MG63 (cell line): ENCODE measurements at regions not wholly inside any gene's neighbourhood (a gene's known extent, or its start where the extent isn't known, plus 50 kb on each side); places are given as distances from the start of the nearest gene placed in this dataset.
"Not testable (repeated sequence)": the region's sequence is repeated elsewhere in the genome, so short reads cannot be mapped to it uniquely, and the experiment has no call there.

ENCODE experiments used
- DNase-seq: peaks from one replicate; pipeline ENCODE4 v3.0.0-alpha.2; 2020
- H3K27me3 ChIP-seq: fragments of 250-450 bp; sonication (Bioruptor Pico); 2 replicates; pipeline ENCODE4 v1.5.1; 2020; ENCODE audit warnings: mild to moderate bottlenecking, moderate library complexity
- H3K36me3 ChIP-seq: fragments of 250-450 bp; sonication (Bioruptor Pico); 2 replicates; pipeline ENCODE4 v1.5.1; 2020; ENCODE audit warnings: mild to moderate bottlenecking, moderate library complexity
- H3K4me3 ChIP-seq: fragments of 250-450 bp; sonication (Bioruptor Pico); 2 replicates; pipeline ENCODE4 v1.5.1; 2020; ENCODE audit warnings: mild to moderate bottlenecking, moderate library complexity
- H3K9me3 ChIP-seq: fragments of 250-450 bp; sonication (Bioruptor Pico); 2 replicates; pipeline ENCODE4 v1.5.1; 2020; ENCODE audit warnings: mild to moderate bottlenecking, moderate library complexity

GRCh38 chr2:91516669-91517068, 2825.2 kb downstream of the RPIA start:
- not testable (repeated sequence) for H3K36me3 ChIP-seq, H3K9me3 ChIP-seq, DNase-seq, H3K27me3 ChIP-seq, H3K4me3 ChIP-seq

- not testable (repeated sequence) for H3K4me3 ChIP-seq, H3K36me3 ChIP-seq, DNase-seq, H3K27me3 ChIP-seq, H3K9me3 ChIP-seq
Observed at GRCh38 chr2:91517846-91518245, 2826.4 kb downstream of the RPIA start.

DNA sequence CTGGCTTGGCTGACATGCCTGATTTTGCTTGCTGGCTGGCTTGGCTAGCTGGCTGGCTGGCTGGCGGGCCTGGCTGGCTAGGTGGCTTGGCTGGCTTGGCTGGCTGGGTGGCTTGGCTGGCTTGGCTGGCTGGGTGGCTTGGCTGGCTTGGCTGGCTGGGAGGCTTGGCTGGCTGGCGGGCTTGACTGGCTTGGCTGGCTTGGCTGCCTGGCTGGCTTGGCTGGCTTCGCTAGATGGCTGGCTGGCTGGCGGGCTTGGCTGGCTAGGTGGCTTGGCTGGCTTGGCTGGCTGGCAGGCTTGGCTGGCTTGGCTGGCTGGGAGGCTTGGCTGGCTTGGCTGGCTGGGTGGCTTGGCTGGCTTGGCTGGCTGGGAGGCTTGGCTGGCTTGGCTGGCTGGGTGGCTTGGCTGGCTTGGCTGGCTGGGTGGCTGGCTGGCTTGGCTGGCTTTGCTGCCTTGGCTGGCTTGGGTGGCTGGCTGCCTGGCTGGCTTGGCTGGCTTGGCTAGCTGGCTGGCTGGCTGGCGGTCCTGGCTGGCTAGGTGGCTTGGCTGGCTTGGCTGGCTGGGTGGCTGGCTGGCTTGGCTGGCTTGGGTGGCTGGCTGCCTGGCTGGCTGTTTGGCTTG, 2827.0 kb downstream of the RPIA start:
- H3K36me3 ChIP-seq, H3K27me3 ChIP-seq, DNase-seq, H3K4me3 ChIP-seq, H3K9me3 ChIP-seq: not testable (repeated sequence)

- not testable (repeated sequence) for H3K27me3 ChIP-seq, DNase-seq, H3K9me3 ChIP-seq, H3K36me3 ChIP-seq, H3K4me3 ChIP-seq
Observed at GRCh38 chr2:91519359-91519758, 2827.9 kb downstream of the RPIA start.

DNA sequence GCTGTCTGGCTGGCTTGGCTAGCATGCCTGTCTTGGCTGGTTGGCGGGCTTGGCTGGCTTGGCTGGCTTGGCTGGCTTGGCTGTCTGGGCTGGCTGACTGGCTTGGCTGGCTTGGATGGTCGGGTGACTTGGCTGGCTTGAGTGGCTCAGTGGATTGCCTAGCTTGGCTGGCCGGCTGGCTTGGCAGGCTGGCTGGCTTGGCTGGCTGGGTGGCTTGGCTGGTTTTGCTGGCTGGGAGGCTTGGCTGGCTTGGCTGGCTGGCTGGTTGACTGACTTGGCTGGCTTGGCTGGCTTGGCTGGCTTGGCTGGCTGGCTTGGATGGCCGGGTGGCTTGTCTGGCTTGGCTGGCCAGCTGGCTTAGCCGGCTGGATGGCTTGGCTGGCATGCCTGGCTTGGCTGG, 2828.4 kb downstream of the RPIA start:
- H3K27me3 ChIP-seq, DNase-seq, H3K4me3 ChIP-seq, H3K9me3 ChIP-seq, H3K36me3 ChIP-seq: not testable (repeated sequence)

DNA sequence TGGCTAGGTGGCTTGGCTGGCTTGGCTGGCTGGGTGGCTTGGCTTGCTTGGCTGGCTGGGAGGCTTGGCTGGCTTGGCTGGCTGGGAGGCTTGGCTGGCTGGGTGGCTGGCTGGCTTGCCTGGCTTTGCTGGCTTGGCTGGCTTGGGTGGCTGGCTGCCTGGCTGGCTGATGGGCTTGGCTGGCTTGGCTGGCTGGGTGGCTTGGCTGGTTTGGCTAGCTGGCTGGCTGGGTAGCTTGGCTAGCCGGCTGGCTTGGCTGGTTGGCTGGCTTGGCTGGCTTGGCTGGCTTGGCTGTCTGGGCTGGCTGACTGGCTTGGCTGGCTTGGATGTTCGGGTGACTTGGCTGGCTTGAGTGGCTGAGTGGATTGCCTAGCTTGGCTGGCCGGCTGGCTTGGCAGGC, 2829.1 kb downstream of the RPIA start:
- not testable (repeated sequence) for H3K4me3 ChIP-seq, H3K36me3 ChIP-seq, H3K27me3 ChIP-seq, DNase-seq, H3K9me3 ChIP-seq

DNA sequence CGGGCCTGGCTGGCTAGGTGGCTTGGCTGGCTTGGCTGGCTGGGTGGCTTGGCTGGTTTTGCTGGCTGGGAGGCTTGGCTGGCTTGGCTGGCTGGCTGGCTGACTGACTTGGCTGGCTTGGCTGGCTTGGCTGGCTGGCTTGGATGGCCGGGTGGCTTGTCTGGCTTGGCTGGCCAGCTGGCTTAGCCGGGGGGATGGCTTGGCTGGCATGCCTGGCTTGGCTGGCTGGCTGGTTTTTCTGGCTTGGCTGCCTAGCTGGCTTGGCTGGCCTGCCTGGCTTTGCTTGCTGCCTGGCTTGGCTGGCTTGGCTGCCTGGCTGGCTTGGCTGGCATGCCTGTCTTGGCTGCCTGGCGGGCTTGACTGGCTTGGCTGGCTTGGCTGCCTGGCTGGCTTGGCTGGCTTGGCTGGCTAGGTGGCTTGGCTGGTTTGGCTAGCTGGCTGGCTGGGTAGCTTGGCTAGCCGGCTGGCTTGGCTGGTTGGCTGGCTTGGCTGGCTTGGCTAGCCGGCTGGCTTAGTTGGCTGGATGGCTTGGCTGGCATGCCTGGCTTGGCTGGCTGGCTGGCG, 2829.6 kb downstream of the RPIA start:
- H3K27me3 ChIP-seq, H3K4me3 ChIP-seq, H3K9me3 ChIP-seq, H3K36me3 ChIP-seq, DNase-seq: not testable (repeated sequence)

- H3K9me3 ChIP-seq, H3K27me3 ChIP-seq, H3K36me3 ChIP-seq, H3K4me3 ChIP-seq, DNase-seq: not testable (repeated sequence)
Observed at GRCh38 chr2:91521944-91522343, 2830.5 kb downstream of the RPIA start.

- H3K4me3 ChIP-seq, DNase-seq, H3K27me3 ChIP-seq, H3K9me3 ChIP-seq, H3K36me3 ChIP-seq: not testable (repeated sequence)
Observed at GRCh38 chr2:91522877-91523276, 2831.4 kb downstream of the RPIA start.

DNA sequence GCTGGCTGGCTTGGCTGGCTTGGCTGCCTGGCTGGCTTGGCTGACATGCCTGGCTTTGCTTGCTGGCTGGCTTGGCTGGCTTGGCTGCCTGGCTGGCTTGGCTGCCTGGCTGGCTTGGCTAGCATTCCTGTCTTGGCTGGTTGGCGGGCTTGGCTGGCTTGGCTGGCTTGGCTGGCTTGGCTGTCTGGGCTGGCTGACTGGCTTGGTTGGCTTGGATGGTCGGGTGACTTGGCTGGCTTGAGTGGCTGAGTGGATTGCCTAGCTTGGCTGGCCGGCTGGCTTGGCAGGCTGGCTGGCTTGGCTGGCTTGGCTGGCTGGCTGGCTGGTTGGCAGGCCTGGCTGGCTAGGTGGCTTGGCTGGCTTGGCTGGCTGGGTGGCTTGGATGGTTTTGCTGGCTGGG, 2832.3 kb downstream of the RPIA start:
- not testable (repeated sequence) for DNase-seq, H3K27me3 ChIP-seq, H3K4me3 ChIP-seq, H3K9me3 ChIP-seq, H3K36me3 ChIP-seq

GRCh38 chr2:91525587-91525986, 2834.1 kb downstream of the RPIA start:
- H3K9me3 ChIP-seq, H3K4me3 ChIP-seq, H3K27me3 ChIP-seq, DNase-seq, H3K36me3 ChIP-seq: not testable (repeated sequence)

DNA sequence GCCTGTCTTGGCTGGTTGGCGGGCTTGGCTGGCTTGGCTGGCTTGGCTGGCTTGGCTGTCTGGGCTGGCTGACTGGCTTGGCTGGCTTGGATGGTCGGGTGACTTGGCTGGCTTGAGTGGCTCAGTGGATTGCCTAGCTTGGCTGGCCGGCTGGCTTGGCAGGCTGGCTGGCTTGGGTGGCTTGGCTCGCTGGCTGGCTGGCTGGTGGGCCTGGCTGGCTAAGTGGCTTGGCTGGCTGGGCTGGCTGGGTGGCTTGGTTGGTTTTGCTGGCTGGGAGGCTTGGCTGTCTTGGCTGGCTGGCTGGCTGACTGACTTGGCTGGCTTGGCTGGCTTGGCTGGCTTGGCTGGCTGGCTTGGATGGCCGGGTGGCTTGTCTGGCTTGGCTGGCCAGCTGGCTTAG, 2834.6 kb downstream of the RPIA start:
- H3K36me3 ChIP-seq, H3K4me3 ChIP-seq, H3K27me3 ChIP-seq, DNase-seq, H3K9me3 ChIP-seq: not testable (repeated sequence)

GRCh38 chr2:91527056-91527455, 2835.6 kb downstream of the RPIA start:
- H3K4me3 ChIP-seq, H3K9me3 ChIP-seq, H3K27me3 ChIP-seq, DNase-seq, H3K36me3 ChIP-seq: not testable (repeated sequence)

DNA sequence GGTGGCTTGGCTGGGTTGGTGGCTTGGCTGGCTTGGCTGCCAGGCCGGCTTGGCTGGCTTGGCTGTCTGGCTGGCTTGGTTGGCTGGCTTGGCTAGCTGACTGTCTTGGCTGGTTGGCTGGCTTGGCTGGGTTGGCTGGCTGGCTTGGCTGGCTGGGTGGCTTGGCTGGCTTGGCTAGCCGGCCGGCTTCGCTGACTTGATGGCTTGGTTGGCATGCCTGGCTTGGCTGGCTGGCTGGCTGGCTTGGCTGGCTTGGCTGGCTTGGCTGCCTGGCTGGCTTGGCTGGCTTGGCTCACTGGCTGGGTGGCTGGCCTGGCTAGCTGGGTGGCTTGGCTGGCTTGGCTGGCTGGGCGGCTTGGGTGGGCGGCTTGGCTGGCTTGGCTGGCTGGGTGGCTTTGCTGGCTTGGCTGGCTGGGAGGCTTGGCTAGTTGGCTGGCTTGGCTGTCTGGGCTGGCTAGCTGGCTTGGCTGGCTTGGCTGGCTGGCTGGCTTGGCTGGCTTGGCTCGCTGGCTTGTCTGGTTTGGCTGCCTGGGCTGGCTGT, 2836.1 kb downstream of the RPIA start:
- not testable (repeated sequence) for H3K9me3 ChIP-seq, DNase-seq, H3K36me3 ChIP-seq, H3K27me3 ChIP-seq, H3K4me3 ChIP-seq

DNA sequence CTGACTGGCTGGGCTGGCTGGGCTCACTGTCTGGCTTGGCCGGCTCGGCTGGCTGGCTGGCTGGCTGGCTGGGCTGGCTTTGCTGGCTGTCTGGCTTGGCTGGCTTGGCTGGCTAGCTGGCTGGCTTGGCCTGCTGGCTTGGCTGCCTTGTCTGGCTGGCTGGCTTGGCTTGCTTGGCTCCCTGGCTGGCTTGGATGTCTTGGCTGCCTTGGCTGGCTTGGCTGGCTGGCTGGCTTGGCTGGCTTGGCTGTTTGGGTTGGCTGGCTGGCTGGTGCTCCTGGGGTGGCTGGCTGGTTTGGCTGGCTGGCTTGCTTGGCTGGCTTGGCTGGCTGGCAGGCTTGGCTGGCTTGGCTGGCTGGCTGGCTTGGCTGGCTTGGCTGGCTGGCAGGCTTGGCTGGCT, 2836.9 kb downstream of the RPIA start:
- not testable (repeated sequence) for H3K4me3 ChIP-seq, DNase-seq, H3K27me3 ChIP-seq, H3K36me3 ChIP-seq, H3K9me3 ChIP-seq

GRCh38 chr2:91536109-91536508, 2844.6 kb downstream of the RPIA start:
- H3K9me3 ChIP-seq, H3K27me3 ChIP-seq, H3K36me3 ChIP-seq, DNase-seq, H3K4me3 ChIP-seq: not testable (repeated sequence)

DNA sequence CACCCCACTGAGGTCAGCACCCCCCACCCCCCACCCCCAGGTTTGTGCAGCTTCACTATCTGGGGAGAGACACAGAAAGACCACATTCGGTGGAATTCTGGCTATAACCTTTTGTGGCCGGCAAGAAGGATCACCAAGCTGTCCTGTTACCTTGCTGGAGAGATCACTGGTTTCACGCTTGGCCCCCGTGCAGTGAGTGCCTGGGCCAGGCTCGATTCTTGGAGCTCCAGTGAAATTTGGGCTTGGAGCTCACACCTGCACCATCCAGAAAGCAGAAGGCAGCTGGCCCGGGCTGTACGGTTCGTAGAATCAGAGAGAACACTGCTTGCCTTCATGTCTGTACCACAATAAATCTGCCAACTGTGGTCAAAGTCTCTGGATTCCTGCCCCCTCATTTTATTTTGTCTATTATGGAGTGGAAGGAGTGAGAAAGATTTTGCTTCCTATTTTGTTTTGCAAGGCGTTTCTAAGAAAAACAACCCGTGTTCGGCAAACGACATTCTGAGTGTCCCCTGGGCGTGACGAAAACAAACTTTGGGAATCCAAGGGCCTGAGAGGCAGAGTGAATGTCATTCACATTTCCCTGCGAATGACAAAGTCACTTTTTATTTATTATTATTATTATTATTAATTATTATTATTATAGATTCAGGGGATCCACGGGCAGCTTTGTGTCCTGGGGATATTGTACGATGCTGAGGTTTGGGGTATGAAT, 2845.2 kb downstream of the RPIA start:
- H3K27me3 ChIP-seq, DNase-seq, H3K9me3 ChIP-seq, H3K36me3 ChIP-seq, H3K4me3 ChIP-seq: not testable (repeated sequence)

- not testable (repeated sequence) for DNase-seq, H3K27me3 ChIP-seq, H3K36me3 ChIP-seq, H3K9me3 ChIP-seq, H3K4me3 ChIP-seq
Observed at GRCh38 chr2:91549316-91549715, 2857.8 kb downstream of the RPIA start.
